Neural cell (in vitro differentiated cells): ENCODE measurements at regions not wholly inside any gene's neighbourhood (a gene's known extent, or its start where the extent isn't known, plus 50 kb on each side); places are given as distances from the start of the nearest gene placed in this dataset.

Source experiments
- H2AFZ ChIP-seq: fragments of 200-600, 300-800 bp; sonication (generic), shearing (Covaris generic); 2 replicates; pipeline ENCODE4 v1.6.0; 2014; ENCODE audit warnings: low read depth, mild to moderate bottlenecking, antibody characterized with exemption, low read length, moderate library complexity
- H3F3A ChIP-seq: fragments of 200-600 bp; shearing (Covaris generic); 2 replicates; pipeline ENCODE4 v1.6.1; 2016; ENCODE audit warnings: mild to moderate bottlenecking, moderate library complexity, mixed read lengths, antibody characterized with exemption, low read length; ENCODE audit not compliant: insufficient read depth, poor library complexity, severe bottlenecking
- H3K27ac ChIP-seq: fragments of 200-600, 300-800 bp; sonication (generic), shearing (Covaris generic); 2 replicates; pipeline ENCODE4 v1.5.1; 2014; ENCODE audit warnings: mild to moderate bottlenecking, low read length, moderate library complexity
- H3K27me3 ChIP-seq: fragments of 300-800, 200-600 bp; sonication (generic), shearing (Covaris generic); 2 replicates; pipeline ENCODE4 v1.6.0; 2014; ENCODE audit warnings: mild to moderate bottlenecking, low read depth, low read length, moderate library complexity; ENCODE audit not compliant: insufficient read depth
- H3K36me3 ChIP-seq: fragments of 300-800, 200-600 bp; sonication (generic), shearing (Covaris generic); 2 replicates; pipeline ENCODE4 v1.5.1; 2014; ENCODE audit warnings: mild to moderate bottlenecking, antibody characterized with exemption, low read length, moderate library complexity; ENCODE audit not compliant: insufficient read depth
- H3K4me2 ChIP-seq: fragments of 300-800, 200-600 bp; sonication (generic), shearing (Covaris generic); 2 replicates; pipeline ENCODE4 v1.6.0; 2014; ENCODE audit warnings: mild to moderate bottlenecking, low read length
- H3K4me3 ChIP-seq: fragments of 300-800, 200-600 bp; sonication (generic), shearing (Covaris generic); 2 replicates; pipeline ENCODE4 v1.5.1; 2014; ENCODE audit warnings: mild to moderate bottlenecking, low read length, moderate library complexity
- H3K79me2 ChIP-seq: fragments of 200-600 bp; shearing (Covaris generic); replicated peaks from 2 replicates; pipeline ENCODE4 v1.6.0; 2014; ENCODE audit warnings: mild to moderate bottlenecking, low read length, moderate library complexity; ENCODE audit not compliant: insufficient read depth
- H3K9ac ChIP-seq: fragments of 300-800, 200-600 bp; sonication (generic), shearing (Covaris generic); 2 replicates; pipeline ENCODE4 v1.6.1; 2016; ENCODE audit warnings: mild to moderate bottlenecking, low read length, mixed read lengths
- H3K9me2 ChIP-seq: fragments of 200-600 bp; shearing (Covaris generic); 2 replicates; pipeline ENCODE4 v1.6.1; 2016; ENCODE audit warnings: mild to moderate bottlenecking, low read length, mixed read lengths; ENCODE audit not compliant: insufficient read depth
- H3K9me3 ChIP-seq: fragments of 200-600, 300-800 bp; sonication (generic), shearing (Covaris generic); 2 replicates; pipeline ENCODE4 v1.6.1; 2016; ENCODE audit warnings: mild to moderate bottlenecking, mixed run types, low read length, moderate library complexity, mixed read lengths
- H4K20me1 ChIP-seq: fragments of 200-600 bp; shearing (Covaris generic); 2 replicates; pipeline ENCODE4 v1.6.1; 2016; ENCODE audit warnings: mild to moderate bottlenecking, mixed run types; ENCODE audit not compliant: insufficient read depth
- EP300 ChIP-seq: fragments of 450-650 bp; conservative IDR thresholded peaks from 2 replicates; pipeline ENCODE4 v1.6.1; 2014; ENCODE audit warnings: antibody characterized with exemption, mild to moderate bottlenecking, moderate library complexity; ENCODE audit not compliant: poor library complexity, severe bottlenecking
- EZH2 ChIP-seq: fragments of 200-600, 300-800 bp; shearing (Covaris generic), sonication (generic); IDR thresholded peaks from 2 replicates; pipeline ENCODE4 v1.6.1; 2014; ENCODE audit warnings: antibody characterized with exemption, low read length, borderline replicate concordance, mild to moderate bottlenecking; ENCODE audit not compliant: insufficient read depth, poor library complexity, severe bottlenecking
- MXI1 ChIP-seq: fragments of 450-650 bp; conservative IDR thresholded peaks from 2 replicates; pipeline ENCODE4 v1.6.1; 2014; ENCODE audit warnings: antibody characterized with exemption, mild to moderate bottlenecking; ENCODE audit not compliant: poor library complexity, severe bottlenecking
- POLR2AphosphoS5 ChIP-seq: IDR thresholded peaks from 2 replicates; pipeline ENCODE4 v1.6.1; 2012
- RAD21 ChIP-seq: fragments of 450-650 bp; conservative IDR thresholded peaks from 2 replicates; pipeline ENCODE4 v1.6.1; 2014; ENCODE audit warnings: antibody characterized with exemption, mild to moderate bottlenecking, moderate library complexity
- SMC3 ChIP-seq: fragments of 450-650 bp; conservative IDR thresholded peaks from 2 replicates; pipeline ENCODE4 v1.6.1; 2014; ENCODE audit warnings: antibody characterized with exemption, mild to moderate bottlenecking, moderate library complexity; ENCODE audit not compliant: poor library complexity
- TAF1 ChIP-seq: IDR thresholded peaks from 2 replicates; pipeline ENCODE4 v1.6.1; 2012; ENCODE audit warnings: low read depth
- TF ChIP-seq, protein P1 (sequence below): IDR thresholded peaks from 2 replicates; pipeline ENCODE4 v1.6.1; 2012; ENCODE audit warnings: borderline replicate concordance
- TF ChIP-seq, protein P2 (sequence below): fragments of 450-650 bp; IDR thresholded peaks from 2 replicates; pipeline ENCODE4 v1.5.1; 2014; ENCODE audit warnings: antibody characterized with exemption, mild to moderate bottlenecking, moderate library complexity; ENCODE audit not compliant: poor library complexity, severe bottlenecking

DNA sequence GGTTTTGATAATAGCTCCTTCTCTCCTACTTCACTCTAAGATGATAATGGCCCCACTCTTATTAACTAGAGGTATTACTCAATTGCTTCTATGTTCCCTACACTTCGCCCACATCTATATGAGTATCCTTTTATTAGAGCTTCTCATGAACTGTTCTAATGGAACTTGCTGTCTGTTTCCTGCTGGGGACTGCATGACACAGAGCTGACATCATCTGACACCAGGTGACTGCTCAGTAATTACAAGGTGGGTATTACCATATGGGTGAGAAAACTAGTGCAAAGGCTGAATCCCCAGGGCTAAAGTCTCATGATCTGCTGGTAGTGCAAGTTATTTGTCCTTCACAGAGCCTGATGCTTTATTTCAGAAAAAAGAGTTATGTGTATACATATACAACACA is 146.2 kb upstream of the PLCXD3 start:
- Histone ChIP-seq H3K27me3 (no peaks in the 10 kb centered on the region), H3K79me2 (no peaks in the 10 kb centered on the region), H3K9me3 (no peaks in the 10 kb centered on the region), H3F3A (no peaks in the 10 kb centered on the region), H4K20me1 (no peaks in the 10 kb centered on the region), H3K4me3 (peak overlapping the region; percentile 7), H3K27ac (peak overlapping the region; percentile 63), H3K36me3 (no peaks in the 10 kb centered on the region), H3K4me2 (no peak overlapping the region), H3K9me2 (no peaks in the 10 kb centered on the region), H2AFZ (no peak overlapping the region), H3K9ac (no peak overlapping the region)
- TF ChIP-seq, protein P1, sequence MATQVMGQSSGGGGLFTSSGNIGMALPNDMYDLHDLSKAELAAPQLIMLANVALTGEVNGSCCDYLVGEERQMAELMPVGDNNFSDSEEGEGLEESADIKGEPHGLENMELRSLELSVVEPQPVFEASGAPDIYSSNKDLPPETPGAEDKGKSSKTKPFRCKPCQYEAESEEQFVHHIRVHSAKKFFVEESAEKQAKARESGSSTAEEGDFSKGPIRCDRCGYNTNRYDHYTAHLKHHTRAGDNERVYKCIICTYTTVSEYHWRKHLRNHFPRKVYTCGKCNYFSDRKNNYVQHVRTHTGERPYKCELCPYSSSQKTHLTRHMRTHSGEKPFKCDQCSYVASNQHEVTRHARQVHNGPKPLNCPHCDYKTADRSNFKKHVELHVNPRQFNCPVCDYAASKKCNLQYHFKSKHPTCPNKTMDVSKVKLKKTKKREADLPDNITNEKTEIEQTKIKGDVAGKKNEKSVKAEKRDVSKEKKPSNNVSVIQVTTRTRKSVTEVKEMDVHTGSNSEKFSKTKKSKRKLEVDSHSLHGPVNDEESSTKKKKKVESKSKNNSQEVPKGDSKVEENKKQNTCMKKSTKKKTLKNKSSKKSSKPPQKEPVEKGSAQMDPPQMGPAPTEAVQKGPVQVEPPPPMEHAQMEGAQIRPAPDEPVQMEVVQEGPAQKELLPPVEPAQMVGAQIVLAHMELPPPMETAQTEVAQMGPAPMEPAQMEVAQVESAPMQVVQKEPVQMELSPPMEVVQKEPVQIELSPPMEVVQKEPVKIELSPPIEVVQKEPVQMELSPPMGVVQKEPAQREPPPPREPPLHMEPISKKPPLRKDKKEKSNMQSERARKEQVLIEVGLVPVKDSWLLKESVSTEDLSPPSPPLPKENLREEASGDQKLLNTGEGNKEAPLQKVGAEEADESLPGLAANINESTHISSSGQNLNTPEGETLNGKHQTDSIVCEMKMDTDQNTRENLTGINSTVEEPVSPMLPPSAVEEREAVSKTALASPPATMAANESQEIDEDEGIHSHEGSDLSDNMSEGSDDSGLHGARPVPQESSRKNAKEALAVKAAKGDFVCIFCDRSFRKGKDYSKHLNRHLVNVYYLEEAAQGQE: peak; percentile 15
- no peak for TF ChIP-seq EZH2
- peak; percentile 71 for TF ChIP-seq POLR2AphosphoS5
- no peak for TF ChIP-seq SMC3
- TF ChIP-seq TAF1: no peak
- no peak for TF ChIP-seq MXI1
- TF ChIP-seq, protein P2, sequence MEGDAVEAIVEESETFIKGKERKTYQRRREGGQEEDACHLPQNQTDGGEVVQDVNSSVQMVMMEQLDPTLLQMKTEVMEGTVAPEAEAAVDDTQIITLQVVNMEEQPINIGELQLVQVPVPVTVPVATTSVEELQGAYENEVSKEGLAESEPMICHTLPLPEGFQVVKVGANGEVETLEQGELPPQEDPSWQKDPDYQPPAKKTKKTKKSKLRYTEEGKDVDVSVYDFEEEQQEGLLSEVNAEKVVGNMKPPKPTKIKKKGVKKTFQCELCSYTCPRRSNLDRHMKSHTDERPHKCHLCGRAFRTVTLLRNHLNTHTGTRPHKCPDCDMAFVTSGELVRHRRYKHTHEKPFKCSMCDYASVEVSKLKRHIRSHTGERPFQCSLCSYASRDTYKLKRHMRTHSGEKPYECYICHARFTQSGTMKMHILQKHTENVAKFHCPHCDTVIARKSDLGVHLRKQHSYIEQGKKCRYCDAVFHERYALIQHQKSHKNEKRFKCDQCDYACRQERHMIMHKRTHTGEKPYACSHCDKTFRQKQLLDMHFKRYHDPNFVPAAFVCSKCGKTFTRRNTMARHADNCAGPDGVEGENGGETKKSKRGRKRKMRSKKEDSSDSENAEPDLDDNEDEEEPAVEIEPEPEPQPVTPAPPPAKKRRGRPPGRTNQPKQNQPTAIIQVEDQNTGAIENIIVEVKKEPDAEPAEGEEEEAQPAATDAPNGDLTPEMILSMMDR: no peak
- TF ChIP-seq RAD21: no peak
- TF ChIP-seq EP300: peak; percentile 53

DNA sequence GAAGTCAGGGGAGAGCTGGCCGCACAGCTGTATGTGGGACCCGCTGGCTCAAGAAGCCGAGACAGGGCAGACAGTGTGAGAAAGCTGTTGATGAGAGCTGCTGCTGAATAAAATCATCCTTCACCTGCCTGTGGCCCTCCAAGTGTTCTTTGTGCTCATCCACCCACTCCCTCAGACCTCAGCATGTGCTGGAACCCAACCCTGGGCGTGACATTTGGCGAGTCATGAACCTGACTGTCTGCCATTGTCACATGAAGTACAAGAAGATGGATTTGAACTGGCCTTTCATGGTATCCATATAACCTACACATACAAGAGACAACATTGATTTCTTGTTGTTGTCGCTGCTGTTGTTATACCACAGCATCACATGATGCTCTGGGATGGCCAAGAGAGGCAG is 139.7 kb upstream of the PLCXD3 start:
- no peaks in the 10 kb centered on the region for H3K79me2 ChIP-seq
- H2AFZ ChIP-seq: no peak overlapping the region
- no peaks in the 10 kb centered on the region for H4K20me1 ChIP-seq
- no peak overlapping the region for H3K27ac ChIP-seq
- H3K9me3 ChIP-seq: no peaks in the 10 kb centered on the region
- H3K9ac ChIP-seq: no peak overlapping the region
- TF ChIP-seq, protein P1: no peak
- no peak for TF ChIP-seq RAD21
- TF ChIP-seq EP300: no peak
- TF ChIP-seq, protein P2: no peak
- TF ChIP-seq SMC3: no peak
- no peak for TF ChIP-seq MXI1
- no peak for TF ChIP-seq EZH2
- TF ChIP-seq POLR2AphosphoS5: no peak
- TF ChIP-seq TAF1: no peak
- no peak overlapping the region for H3K4me2 ChIP-seq
- H3K36me3 ChIP-seq: no peaks in the 10 kb centered on the region
- H3F3A ChIP-seq: no peaks in the 10 kb centered on the region
- H3K27me3 ChIP-seq: no peaks in the 10 kb centered on the region
- H3K9me2 ChIP-seq: no peaks in the 10 kb centered on the region
- no peak overlapping the region for H3K4me3 ChIP-seq
